Loucy (cell line): ENCODE measurements at regions not wholly inside any gene's neighbourhood (a gene's known extent, or its start where the extent isn't known, plus 50 kb on each side); places are given as distances from the start of the nearest gene placed in this dataset.

ENCODE experiments used
- H2AFZ ChIP-seq: fragments of 200-600 bp; sonication (generic); 2 replicates; pipeline ENCODE4 v1.6.0; 2016; ENCODE audit warnings: antibody characterized with exemption, mild to moderate bottlenecking, low read length, moderate library complexity
- H3F3A ChIP-seq: fragments of 200-600 bp; 2 replicates; pipeline ENCODE4 v1.6.0; 2016; ENCODE audit warnings: antibody characterized with exemption, low read depth, mild to moderate bottlenecking
- H3K27me3 ChIP-seq: fragments of 200-600 bp; sonication (generic); 2 replicates; pipeline ENCODE4 v1.6.1; 2014; ENCODE audit warnings: low read length, mild to moderate bottlenecking; ENCODE audit not compliant: insufficient read depth, poor library complexity, severe bottlenecking
- H3K36me3 ChIP-seq: fragments of 200-600 bp; sonication (generic); 2 replicates; pipeline ENCODE4 v1.6.1; 2016; ENCODE audit warnings: low read length; ENCODE audit not compliant: insufficient read depth
- H3K4me1 ChIP-seq: fragments of 200-600 bp; sonication (generic); 2 replicates; pipeline ENCODE4 v1.5.1; 2014; ENCODE audit warnings: low read length, mild to moderate bottlenecking; ENCODE audit not compliant: insufficient read depth, poor library complexity, severe bottlenecking
- H3K4me2 ChIP-seq: fragments of 200-600 bp; sonication (generic); 2 replicates; pipeline ENCODE4 v1.6.0; 2014; ENCODE audit warnings: antibody characterized with exemption, low read length, low read depth, mild to moderate bottlenecking; ENCODE audit not compliant: poor library complexity, severe bottlenecking
- H3K4me3 ChIP-seq: fragments of 200-600 bp; sonication (generic); 2 replicates; pipeline ENCODE4 v1.5.1; 2014; ENCODE audit warnings: low read length, mild to moderate bottlenecking, mixed read lengths; ENCODE audit not compliant: poor library complexity, severe bottlenecking
- H3K79me2 ChIP-seq: fragments of 200-600 bp; sonication (generic); 2 replicates; pipeline ENCODE4 v1.6.1; 2014; ENCODE audit warnings: low read length; ENCODE audit not compliant: insufficient read depth
- H3K9ac ChIP-seq: fragments of 200-600 bp; sonication (generic); 2 replicates; pipeline ENCODE4 v1.6.0; 2014; ENCODE audit warnings: mild to moderate bottlenecking, low read depth, low read length, moderate library complexity; ENCODE audit not compliant: poor library complexity, severe bottlenecking
- H3K9me2 ChIP-seq: fragments of 200-600 bp; sonication (generic); replicated peaks from 2 replicates; pipeline ENCODE4 v1.6.1; 2016; ENCODE audit warnings: low read depth, low read length, mixed read lengths
- H3K9me3 ChIP-seq: fragments of 200-600 bp; sonication (generic); 2 replicates; pipeline ENCODE4 v1.6.1; 2014; ENCODE audit warnings: mild to moderate bottlenecking, antibody characterized with exemption, low read length, low read depth; ENCODE audit not compliant: insufficient read depth
- H4K20me1 ChIP-seq: fragments of 200-600 bp; sonication (generic); 2 replicates; pipeline ENCODE4 v1.6.0; 2014; ENCODE audit warnings: antibody characterized with exemption, low read length, mild to moderate bottlenecking; ENCODE audit not compliant: insufficient read depth, poor library complexity, severe bottlenecking
- EZH2phosphoT487 ChIP-seq: fragments of 200-600 bp; IDR thresholded peaks from 2 replicates; pipeline ENCODE4 v1.6.1; 2018; ENCODE audit warnings: antibody characterized with exemption, mild to moderate bottlenecking, moderate library complexity, borderline replicate concordance
- TF ChIP-seq, protein P1 (sequence below): fragments of 200-600 bp; sonication (generic); conservative IDR thresholded peaks from 2 replicates; pipeline ENCODE4 v1.5.1; 2014; ENCODE audit warnings: mild to moderate bottlenecking, antibody characterized with exemption, low read length

DNA sequence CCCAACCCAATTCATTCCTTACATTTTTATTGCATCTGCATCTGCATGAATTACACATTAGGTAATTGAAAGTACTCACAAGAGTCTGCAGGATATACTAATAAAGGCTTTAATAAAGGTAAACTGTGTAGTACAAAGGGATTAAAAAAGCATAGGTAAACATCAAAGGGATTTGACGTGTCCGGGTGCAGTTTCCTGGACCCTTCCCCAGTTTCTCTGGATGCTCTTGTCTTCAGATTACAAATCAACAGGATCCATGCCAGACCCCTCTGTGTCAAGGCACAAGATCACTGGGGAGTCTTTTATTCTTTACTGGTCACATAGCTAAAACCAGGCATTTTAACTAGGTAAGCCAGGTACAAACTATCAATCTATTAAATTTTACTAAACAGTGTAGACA, 177.2 kb upstream of the TYRP1 start:
- H3K4me1 ChIP-seq = no peaks in the 10 kb centered on the region
- H3K4me2 ChIP-seq = no peak overlapping the region
- no peaks in the 10 kb centered on the region for H3K9me2 ChIP-seq
- no peaks in the 10 kb centered on the region for H3K79me2 ChIP-seq
- H3K27me3 ChIP-seq = no peaks in the 10 kb centered on the region
- H2AFZ ChIP-seq = no peak overlapping the region
- no peaks in the 10 kb centered on the region for H3K36me3 ChIP-seq
- no peak overlapping the region for H3K4me3 ChIP-seq
- no peak overlapping the region for H3K9ac ChIP-seq
- H4K20me1 ChIP-seq = no peaks in the 10 kb centered on the region
- H3K9me3 ChIP-seq = no peaks in the 10 kb centered on the region
- TF ChIP-seq EZH2phosphoT487 = no peak
- TF ChIP-seq, protein P1, sequence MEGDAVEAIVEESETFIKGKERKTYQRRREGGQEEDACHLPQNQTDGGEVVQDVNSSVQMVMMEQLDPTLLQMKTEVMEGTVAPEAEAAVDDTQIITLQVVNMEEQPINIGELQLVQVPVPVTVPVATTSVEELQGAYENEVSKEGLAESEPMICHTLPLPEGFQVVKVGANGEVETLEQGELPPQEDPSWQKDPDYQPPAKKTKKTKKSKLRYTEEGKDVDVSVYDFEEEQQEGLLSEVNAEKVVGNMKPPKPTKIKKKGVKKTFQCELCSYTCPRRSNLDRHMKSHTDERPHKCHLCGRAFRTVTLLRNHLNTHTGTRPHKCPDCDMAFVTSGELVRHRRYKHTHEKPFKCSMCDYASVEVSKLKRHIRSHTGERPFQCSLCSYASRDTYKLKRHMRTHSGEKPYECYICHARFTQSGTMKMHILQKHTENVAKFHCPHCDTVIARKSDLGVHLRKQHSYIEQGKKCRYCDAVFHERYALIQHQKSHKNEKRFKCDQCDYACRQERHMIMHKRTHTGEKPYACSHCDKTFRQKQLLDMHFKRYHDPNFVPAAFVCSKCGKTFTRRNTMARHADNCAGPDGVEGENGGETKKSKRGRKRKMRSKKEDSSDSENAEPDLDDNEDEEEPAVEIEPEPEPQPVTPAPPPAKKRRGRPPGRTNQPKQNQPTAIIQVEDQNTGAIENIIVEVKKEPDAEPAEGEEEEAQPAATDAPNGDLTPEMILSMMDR = no peak
- no peaks in the 10 kb centered on the region for H3F3A ChIP-seq

DNA sequence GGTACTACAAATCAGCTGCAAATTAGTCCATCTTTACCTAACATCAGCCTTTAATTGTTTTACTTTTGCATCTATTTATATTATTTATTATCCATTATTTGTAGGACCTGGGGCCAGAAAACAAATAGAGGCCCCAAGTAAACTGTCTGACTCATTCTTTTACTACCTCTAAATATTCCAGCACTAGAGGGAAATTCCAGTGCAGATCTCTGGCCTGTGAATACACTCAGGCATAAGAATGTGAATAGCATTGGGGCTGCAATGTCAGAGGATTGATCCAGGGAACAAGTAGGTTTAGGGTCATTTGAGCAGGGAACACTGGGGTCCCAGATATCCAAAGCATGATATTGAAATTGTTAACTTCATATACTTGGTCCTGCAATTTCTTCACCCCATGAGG, 176.6 kb upstream of the TYRP1 start:
- H3F3A ChIP-seq = no peaks in the 10 kb centered on the region
- no peaks in the 10 kb centered on the region for H3K36me3 ChIP-seq
- no peaks in the 10 kb centered on the region for H3K9me2 ChIP-seq
- H3K4me1 ChIP-seq = no peaks in the 10 kb centered on the region
- no peaks in the 10 kb centered on the region for H3K27me3 ChIP-seq
- no peak overlapping the region for H2AFZ ChIP-seq
- H3K9ac ChIP-seq = no peak overlapping the region
- TF ChIP-seq, protein P1 = no peak
- H3K4me2 ChIP-seq = no peak overlapping the region
- no peaks in the 10 kb centered on the region for H3K9me3 ChIP-seq
- H3K79me2 ChIP-seq = no peaks in the 10 kb centered on the region
- no peak overlapping the region for H3K4me3 ChIP-seq
- no peaks in the 10 kb centered on the region for H4K20me1 ChIP-seq

DNA sequence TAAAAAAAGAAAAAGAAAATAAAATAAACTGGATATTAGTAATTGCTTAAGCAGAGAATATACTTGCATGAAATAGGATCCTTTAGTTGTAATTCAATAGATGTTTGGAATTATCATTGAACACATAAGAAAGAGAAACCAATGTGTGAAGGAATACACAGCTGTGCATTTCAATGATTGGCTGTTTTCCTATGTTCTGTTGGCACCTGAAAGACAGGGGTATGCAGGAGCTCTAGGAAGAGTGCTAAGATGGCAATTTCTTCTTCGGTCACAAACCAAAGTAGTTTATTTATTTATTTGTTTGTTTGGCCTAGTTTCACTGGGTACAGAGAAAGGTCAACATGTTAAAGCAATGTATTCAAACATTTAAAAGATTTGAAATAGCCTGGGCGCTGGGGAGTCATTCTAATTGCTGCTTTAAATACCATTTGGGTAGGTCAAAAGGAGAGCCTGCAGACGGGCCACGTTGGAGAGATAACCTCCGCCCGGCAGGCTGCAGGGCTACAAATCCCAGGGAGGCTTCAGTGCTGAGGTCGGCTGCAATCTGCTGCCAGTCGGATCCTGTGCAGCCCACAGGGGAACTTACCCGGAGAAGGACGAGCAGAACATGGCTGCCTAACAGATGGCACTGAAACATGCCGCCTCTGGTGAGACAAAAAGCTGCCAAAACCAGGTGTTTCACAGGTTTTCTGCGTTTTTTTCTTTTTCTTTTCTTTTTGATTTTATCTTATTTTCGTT, 154.2 kb upstream of the TYRP1 start:
- no peaks in the 10 kb centered on the region for H3K36me3 ChIP-seq
- H2AFZ ChIP-seq = no peak overlapping the region
- no peak overlapping the region for H3K9ac ChIP-seq
- H3K27me3 ChIP-seq = no peaks in the 10 kb centered on the region
- H3K4me2 ChIP-seq = no peak overlapping the region
- H3K4me1 ChIP-seq = no peaks in the 10 kb centered on the region
- TF ChIP-seq, protein P1 = no peak
- no peak for TF ChIP-seq EZH2phosphoT487
- H4K20me1 ChIP-seq = no peaks in the 10 kb centered on the region
- no peaks in the 10 kb centered on the region for H3K79me2 ChIP-seq
- no peaks in the 10 kb centered on the region for H3F3A ChIP-seq
- no peak overlapping the region for H3K4me3 ChIP-seq
- no peaks in the 10 kb centered on the region for H3K9me3 ChIP-seq
- no peaks in the 10 kb centered on the region for H3K9me2 ChIP-seq
